HK-2 (cell line): ENCODE measurements at regions not wholly inside any gene's neighbourhood (a gene's known extent, or its start where the extent isn't known, plus 50 kb on each side); places are given as distances from the start of the nearest gene placed in this dataset.
A peak's percentile ranks its signal among the peaks of the same experiment; 100 is the strongest.

Source experiments
- DNase-seq: peaks from one replicate; pipeline ENCODE4 v3.0.0-alpha.2; 2018; ENCODE audit not compliant: unreplicated experiment

DNA sequence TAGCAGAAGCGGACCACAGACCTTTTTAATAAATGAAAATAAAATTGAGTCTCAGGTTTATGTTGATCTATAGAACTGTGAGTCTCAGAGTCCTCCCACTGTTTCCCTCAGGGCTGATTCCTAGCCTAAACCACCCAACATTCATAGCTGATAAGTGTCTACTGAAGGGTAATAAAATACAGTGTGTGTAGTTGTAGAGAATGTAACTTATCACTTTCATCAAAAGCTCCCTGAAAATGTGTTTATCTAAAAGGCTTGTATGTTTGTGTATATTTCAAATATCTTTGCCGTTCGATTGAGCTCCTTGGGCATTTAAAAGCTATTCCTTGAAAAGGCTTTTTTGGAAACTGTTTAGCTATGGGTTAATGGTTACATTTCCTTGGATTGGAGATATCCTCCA is 740.3 kb upstream of the SOX9 start:
- no peak for DNase-seq

DNA sequence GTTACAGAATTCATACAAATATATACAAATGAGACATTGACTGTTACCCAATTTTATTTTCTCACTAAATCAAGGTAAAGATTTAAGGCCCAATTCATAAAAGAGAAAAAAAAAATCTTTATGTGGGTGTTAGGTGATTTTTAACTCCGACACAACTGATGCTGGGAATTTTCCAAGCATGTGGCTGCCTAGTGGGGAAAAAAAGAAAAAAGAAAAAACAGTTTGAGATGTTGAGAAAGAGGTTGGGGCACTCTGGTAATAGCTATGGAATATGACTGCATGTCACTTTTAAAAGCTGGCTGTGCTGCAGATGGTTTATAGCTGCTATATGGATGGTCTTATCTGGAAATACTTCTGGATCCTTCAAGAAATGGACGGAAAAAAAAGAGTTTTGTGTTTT is 739.9 kb upstream of the SOX9 start:
- DNase-seq, result no peak

DNA sequence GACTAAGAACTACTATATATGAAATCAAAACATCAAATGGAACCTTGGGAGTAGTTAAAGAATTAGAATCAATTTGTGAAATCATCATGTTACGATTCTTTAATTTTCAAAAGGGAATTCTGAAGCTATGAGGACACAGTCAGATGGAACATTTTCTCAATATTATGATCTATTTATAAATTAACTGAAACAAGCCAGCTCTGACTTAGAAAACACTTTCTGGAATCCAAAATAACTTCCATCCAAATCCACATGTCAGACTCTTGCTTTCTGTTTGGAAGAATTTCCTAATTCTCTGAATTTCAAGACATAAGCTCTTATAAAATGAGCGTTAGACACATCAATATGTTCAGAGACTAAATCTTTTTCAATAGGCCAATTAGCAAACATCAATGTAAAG is 737.7 kb upstream of the SOX9 start:
- DNase-seq, result no peak

DNA sequence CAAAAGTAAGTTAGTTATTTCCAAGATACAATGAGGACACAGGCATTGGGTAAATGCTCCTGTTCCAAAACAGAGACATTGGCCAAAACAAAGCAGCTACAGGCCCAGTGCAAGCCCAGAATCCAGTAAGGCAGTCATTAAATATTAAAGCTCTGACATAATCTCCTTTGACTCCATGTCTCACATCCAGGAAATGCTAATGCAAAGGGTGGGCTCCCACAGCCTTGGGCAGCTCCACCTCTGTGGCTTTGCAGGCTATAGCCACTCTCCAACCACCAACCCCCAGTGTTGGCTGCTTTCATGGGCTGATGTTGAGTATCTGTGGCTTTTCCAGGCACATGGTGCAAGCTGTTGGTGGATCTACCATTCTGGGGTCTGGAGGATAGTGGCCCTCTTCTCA is 733.4 kb upstream of the SOX9 start:
- DNase-seq, result no peak

DNA sequence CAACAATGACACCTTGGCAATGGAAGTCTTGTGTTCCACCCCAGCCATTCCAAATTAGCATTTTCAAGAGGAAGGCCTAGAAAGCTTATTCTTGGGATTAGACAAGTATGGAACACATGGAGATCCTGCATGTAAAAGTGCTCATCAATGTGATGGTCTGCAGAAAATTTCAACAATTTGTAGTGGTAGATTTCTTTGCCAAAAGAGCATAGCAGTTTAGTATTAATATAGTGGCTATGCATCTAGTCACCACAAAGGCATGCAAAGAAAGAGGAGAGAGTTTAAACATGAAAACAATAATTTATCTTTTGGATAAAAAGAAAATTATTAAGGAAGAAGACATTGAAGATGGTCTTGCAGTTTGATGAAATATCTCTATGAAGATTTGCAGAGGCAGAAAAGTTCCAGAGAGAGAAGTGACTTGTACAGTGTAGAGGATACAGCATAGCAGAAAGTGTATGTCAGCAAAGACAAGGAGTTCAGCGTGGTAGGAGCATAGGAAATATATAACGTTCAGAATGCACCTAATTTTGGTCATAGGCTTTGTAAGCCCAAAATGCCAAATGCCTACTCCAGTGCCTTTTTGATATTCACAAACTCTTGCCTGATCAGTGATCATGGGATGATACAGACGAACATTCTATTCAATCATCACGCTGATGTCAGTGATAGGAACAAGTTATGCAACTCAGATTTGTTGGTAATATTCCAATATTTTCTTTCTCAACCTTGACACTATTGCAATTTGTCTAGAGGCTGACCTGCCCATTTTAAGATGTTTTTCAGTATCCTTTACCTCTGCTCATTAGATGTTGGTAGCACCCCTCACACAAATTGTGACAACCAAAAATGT is 727.9 kb upstream of the SOX9 start:
- no peak for DNase-seq

DNA sequence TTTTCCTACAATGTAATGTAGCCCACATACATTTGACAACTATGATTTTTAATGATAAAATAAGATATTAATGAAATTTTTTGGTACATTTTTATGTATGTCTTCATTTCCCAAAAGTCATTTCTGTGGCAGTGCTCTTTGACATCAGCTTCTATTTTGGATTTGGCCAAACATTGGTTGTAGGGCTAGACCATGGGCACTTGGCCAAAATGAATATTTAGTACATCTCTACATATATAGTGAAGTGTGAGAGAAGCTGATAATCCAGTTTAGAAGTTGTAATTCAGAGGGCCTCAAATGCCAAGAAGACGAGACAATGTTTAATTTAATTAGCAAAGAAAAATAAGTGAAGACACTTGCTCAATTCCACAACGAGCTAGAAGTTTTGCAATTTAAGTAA is 724.9 kb upstream of the SOX9 start:
- no peak for DNase-seq

DNA sequence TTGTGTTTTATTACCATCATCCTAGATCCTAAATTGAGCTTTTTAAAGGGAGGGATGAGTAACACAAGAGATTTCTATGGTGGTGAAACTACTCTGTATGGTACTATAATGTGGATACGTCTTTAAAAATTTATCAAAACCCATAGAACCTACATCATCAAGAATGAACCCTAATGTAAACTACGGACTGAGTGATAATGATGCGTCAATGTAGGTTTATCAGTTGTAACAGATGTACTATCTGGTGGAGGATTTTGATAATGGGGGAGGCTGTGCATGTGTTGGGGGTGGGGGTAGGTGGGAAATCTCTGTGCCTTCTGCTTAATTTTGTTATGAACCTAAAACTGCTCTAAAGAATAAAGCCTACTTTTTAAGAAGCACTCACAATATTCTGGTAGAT is 724.1 kb upstream of the SOX9 start:
- no peak for DNase-seq

DNA sequence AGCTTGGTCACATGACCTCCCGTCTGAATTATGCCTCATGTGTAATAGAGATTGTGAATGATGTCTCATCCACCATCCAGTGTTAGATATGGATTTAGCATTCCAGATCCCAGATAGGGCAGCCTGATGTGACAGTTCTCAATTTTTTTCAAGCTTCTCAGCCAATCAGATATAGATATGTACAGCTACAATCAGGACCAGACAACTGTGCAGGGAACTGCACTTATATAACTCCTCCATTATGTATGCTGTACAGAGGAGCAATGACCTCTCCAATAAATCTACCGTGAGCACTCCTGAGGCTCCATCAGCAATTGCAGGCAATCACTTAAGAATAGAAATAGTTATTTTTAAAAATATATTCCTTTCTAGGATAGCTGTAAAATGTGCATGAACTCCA is 722.8 kb upstream of the SOX9 start:
- DNase-seq, result no peak

DNA sequence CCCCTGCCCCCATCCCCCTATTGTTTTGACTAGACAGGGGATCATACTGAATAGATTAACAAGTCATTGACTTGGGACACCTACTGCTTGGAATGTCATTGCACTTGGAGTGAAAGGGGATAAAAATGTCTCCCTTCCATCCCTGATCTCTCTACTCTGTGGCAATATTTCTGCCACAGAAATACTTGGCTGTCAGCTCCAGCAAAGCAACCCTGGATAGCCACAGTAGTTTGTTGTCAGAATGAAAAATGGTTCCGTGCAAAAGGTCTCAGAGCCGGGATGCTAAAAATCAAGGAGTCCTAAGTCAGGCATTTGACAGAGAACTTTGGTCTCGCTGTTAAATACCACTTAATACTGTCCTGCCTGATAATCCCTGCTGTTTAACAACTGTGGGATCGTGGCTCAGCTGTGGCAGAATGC is 722.0 kb upstream of the SOX9 start:
- no peak for DNase-seq

DNA sequence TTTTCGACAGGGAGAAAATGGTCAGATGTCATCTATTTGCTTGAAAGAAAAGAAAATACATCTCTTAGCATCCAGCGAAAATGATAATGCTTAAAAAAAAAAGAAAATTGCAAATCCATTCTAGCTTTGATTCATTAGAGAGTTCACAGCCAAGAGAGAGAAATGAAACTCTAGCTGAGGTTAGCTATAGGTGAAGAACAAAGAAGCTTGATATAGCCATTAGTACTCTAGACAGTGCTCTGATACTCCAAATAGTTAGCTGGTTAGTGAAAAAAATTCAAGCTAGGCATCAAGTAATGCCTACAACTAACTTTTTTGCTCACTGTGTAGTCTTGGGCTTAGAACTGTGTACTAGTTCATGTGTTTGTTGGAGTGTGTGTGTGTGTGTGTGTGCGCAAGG is 721.6 kb upstream of the SOX9 start:
- no peak for DNase-seq

DNA sequence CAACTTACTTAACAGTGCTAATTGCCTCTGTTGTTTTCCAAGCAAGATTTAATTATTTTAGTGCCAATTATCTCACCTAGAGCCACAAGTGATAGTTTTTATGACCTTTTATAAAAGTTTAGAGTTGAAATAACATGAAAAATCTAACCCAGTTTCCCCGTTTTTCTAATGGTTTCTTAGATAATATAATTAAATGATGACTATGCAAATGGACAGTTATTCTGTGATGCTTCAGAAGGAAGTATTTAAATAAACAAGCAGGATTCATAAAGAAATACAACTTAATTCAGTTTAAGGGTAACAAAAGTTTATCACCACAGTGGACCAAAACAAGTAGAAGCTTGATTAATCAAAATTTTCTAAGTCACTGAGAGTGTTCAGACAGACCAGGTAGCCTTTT is 721.2 kb upstream of the SOX9 start:
- no peak for DNase-seq

DNA sequence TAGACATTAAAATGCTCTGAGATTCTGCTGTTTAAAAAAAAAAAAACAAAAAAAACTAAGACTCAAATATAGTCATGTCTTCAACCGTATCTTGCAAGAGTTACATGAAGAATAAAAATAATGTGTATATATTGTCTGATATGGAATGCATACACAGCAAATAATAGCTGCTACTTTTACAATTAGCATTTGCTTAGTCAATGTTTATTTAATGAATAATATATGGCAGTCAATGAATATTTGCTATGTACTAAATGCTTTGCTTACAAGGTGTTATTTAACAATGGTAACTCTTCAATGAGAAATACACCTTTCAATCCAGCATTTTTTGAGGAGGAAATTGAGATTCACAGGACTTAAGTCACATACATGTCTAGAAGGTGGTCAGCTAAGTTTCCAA is 718.8 kb upstream of the SOX9 start:
- DNase-seq, result no peak

DNA sequence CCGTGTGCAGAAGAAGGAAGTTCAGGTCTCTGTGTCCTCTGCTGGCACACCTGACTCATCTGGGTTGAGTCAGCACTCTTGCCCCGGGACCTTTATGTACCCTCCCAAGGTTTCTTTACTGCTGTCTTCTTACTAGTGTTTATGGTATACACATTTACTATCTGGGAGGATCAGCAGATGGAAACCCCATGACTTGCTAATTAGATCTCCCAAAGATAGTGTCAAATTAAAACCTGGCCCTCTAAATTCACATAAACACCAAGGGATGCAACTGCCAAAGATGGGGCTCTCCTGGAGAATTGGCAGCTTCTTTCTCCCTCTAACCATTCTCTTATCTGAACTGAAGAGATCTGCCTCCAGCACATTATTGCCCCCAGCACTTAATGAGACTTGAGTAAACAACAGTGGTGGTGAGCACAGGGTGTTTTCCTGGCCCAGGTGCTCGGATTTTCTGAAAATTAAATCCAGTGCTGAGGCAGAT is 718.1 kb upstream of the SOX9 start:
- no peak for DNase-seq

DNA sequence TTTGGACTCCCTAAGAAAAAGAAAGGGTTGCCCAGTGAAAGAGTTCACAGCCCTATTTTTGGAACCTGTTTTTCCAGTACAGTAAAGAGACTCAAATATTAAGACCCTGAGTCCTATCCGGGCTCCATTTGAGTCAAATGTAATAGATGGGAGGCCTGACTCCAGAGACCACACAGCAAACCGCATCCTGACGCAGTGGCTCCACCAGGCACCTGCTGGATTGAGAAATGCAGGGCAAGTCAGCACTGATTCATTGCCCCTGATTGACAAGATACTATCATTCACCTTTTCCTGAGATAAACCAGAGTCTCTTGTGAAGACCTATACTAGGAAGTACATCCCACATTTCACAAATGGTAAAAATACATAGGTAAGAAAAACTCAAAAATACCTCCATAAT is 715.7 kb upstream of the SOX9 start:
- DNase-seq, result peak; percentile 31

DNA sequence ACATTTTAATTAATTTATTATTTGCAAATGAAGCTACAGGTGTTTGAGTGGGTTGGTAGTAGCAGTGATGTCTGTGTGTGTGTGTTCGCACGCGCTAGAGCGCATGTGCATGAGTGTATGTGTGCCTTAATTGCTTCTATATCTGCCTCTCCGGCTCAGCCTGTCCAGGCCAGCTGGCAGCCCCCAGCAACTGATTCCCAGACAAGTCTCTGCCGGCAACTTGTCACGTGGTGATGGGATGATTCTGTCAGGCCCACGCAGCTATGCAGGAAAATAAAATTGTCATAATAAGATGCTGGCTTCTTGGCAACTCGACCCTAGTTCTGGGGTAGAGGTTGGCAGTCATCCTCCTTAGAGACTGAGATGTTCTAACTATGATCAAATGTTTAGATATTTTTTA is 712.8 kb upstream of the SOX9 start:
- no peak for DNase-seq

DNA sequence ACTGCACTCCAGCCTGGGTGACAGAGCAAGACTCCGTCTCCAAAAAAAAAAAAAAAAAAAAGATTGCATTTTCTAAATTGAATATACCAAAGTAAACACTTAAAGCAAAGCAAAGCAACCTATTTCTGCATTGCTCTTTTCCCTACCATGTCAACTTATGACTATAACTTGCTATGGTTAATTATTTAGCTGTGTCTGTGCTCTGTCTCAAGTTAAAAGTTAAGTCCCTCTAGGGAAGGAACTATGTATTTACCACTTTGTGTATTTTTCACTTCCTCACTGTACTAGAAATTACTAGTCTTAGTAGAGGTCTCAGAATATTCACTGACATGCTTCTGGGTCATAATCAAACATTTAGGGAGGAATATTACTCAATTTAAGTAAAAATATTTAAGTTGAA is 711.7 kb upstream of the SOX9 start:
- DNase-seq, result no peak

DNA sequence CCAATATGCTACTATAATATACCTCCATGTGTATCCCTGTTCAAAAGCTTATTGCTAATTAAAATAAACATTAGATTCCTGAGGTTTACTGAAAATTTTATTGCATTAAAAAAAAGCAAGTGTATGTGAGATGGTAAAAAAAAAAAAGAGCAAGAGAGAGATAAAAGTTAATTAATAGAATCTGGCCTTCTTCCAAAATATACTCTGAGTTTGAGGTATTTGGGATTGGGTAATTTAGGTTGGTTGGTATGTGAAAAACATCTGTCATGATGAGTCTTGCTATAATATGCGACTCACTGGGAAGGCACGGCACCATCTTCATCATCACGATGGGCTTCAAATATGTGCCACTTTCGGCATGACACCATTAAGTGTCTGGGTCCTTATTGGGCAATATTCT is 711.1 kb upstream of the SOX9 start:
- peak; percentile 23 for DNase-seq

DNA sequence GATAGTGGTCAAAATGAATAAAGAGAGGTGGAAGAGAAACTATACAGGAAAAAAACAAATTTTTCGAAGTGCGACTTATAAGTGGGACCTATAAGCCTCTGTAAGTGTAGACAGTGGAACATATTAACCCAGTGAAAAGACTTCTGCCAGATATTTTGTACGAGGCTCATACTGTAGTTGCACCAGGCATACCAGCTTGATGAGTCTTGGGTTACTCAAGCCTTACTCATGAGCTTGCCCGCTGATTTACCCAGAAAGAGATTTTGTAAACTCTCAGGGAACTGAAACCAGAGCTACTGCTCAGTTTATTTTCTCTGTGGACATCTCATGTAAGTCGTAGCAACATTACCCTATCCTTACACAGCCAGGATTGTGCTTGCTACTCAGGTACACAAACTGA is 708.0 kb upstream of the SOX9 start:
- DNase-seq, result peak; percentile 46

DNA sequence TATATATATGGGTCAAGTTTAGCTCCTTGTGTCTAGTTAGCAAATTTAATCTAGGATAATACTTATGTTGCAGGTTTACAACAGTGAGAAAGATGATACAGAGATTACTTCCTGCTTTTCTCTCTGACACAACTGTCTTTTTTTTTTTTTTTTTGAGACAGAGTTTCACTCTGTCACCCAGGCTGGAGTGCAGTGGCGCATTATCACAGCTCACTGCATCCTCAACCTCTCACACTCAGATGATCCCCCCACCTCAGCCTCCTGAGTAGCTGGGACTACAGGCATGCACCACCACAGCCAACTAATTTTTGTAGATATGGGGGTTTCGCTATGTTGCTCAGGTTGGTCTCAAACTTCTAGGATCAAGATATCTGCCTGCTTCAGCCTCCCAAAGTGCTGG is 706.9 kb upstream of the SOX9 start:
- no peak for DNase-seq

DNA sequence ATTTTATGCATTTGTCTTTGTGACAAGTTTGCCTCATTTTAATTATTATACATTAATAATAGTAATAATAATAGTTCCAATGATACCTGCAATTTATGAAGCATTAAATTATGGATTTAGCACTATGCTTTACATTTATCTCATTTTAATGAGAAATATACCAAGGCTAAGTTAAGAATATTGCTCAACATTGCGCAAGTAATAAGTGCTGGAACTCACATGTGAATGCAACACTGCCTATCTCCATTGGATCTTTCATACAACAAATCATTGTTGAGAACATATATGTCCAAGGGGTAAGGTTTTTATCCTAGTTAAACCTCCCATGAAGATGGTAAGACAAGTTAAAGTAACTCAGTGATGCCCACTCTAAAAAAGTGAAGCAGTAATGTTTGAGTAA is 703.7 kb upstream of the SOX9 start:
- DNase-seq, result no peak

DNA sequence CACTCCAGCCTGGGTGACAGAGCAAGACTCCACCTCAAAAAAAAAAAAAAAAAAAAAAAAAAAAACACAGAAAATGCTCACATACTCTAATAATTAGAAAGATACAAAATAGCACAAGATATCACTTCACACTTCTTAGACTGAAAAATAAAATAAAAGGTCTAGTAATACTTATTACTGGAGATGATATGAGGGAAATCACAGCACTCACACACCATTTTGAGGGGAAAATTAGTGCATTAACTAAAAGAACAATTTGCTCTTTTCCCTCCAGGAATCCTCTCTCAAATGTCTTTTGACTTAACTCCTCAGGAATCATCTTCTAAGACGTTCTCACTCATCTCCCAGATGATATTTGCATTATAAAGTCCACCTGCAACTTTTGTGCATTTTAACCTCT is 697.9 kb upstream of the SOX9 start:
- DNase-seq, result no peak

DNA sequence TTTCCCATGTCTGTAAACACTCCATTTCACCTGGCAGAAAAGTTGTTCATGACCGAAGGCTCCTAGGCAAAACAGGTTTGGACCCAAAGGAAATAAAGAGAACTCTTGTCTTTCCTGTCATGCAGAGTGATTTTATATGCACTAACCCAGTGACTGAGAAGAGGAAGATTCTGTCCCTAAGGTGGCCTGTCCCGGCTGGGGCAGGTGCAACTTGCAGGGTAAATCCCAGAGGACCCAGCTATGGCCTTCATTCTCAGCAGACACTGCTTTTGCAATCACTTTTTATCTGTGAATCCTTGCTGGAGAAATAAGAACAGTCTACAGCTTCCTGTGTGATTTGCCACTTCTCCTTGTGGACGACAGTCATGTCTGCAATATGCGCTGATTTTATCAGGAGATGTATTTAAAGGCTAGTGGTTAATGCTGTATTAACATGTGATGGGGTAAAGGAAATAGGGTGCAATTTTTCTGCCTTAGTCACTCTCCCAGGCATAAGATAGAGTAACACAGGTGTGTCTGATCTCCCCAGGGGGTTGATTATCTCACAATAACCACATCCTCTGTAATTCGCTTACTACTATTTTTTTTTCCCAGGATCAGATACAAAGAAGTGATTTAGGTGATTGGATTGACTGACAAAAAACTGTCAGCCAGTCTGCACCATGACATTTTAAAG is 696.8 kb upstream of the SOX9 start:
- DNase-seq, result peak; percentile 35

DNA sequence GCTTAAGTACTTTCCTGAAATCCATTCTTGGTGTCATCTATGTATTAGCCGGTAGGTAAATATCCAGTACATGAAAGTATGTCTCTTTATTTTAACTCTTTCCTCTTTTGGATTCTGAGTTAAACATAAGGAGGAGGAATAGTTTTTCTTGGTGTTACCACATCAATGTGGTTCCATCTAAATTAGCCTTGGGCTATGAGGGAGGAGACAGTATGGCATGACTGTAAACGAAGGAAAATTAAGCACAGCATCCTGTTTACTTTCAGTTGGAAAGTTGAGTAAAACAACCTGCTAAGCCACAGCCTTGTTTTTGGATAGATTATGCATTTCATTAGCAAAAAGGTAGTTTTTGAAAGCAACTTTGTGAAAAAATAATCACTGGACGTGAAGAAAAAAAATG is 693.0 kb upstream of the SOX9 start:
- no peak for DNase-seq

DNA sequence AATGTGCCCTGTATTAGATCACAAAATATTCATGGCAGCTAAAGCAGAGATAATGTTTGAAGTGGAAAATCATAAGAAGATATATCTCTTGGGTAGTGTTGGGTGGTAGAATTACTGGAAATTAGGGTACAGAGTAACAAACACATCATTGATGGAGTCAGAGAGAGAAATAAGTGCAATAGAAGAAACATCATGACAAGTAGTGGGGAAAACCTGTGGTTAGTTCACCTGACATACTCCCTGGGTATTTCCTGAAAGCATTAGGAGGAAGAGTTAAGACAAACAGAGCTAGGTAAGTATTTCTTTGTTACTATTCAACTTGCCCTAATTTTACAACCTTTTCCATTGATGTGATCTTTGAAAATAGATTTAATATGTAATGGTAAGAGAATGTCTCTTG is 691.9 kb upstream of the SOX9 start:
- DNase-seq, result no peak
